ENCODE measurements at regions not wholly inside any gene's neighbourhood (a gene's known extent, or its start where the extent isn't known, plus 50 kb on each side); places are given as distances from the start of the nearest gene placed in this dataset.
"Not testable (repeated sequence)": the region's sequence is repeated elsewhere in the genome, so short reads cannot be mapped to it uniquely, and the experiment has no call there.

- no peak for DNase-seq
These were observed 161.0 kb upstream of the TUT7 start for GRCh38 chr9:86515221-86515620.

- DNase-seq = no peak
These were observed 159.2 kb upstream of the TUT7 start for GRCh38 chr9:86513429-86513828.

- no peak for DNase-seq
These were observed 158.7 kb upstream of the TUT7 start for GRCh38 chr9:86512929-86513328.

- DNase-seq = no peak
These were observed 157.6 kb upstream of the TUT7 start for GRCh38 chr9:86511614-86512360.

GRCh38 chr9:86508208-86508903 is 154.1 kb upstream of the TUT7 start:
- DNase-seq = no peak

- no peak for DNase-seq
These were observed 153.0 kb upstream of the TUT7 start for GRCh38 chr9:86507212-86507630.

GRCh38 chr9:86503942-86504341 is 149.7 kb upstream of the TUT7 start:
- DNase-seq = no peak

GRCh38 chr9:86503314-86503713 is 149.1 kb upstream of the TUT7 start:
- no peak for DNase-seq

- DNase-seq = no peak
These were observed 146.6 kb upstream of the TUT7 start for GRCh38 chr9:86500667-86501435.

GRCh38 chr9:86500031-86500430 is 145.8 kb upstream of the TUT7 start:
- DNase-seq = no peak

GRCh38 chr9:86494644-86495111 is 140.5 kb upstream of the TUT7 start:
- no peak for DNase-seq

- DNase-seq = no peak
These were observed 137.5 kb upstream of the TUT7 start for GRCh38 chr9:86491468-86492266.

- no peak for DNase-seq
These were observed 134.6 kb upstream of the TUT7 start for GRCh38 chr9:86488794-86489193.

GRCh38 chr9:86488345-86488744 is 134.1 kb upstream of the TUT7 start:
- DNase-seq = no peak

GRCh38 chr9:86487838-86488233 is 133.6 kb upstream of the TUT7 start:
- DNase-seq = no peak

- DNase-seq = peak; percentile 17
These were observed 133.0 kb upstream of the TUT7 start for GRCh38 chr9:86486891-86487837.

- DNase-seq = no peak
These were observed 131.1 kb upstream of the TUT7 start for GRCh38 chr9:86485359-86485758.

GRCh38 chr9:86483496-86483895 is 129.3 kb upstream of the TUT7 start:
- DNase-seq = no peak

GRCh38 chr9:86481466-86481865 is 127.3 kb upstream of the TUT7 start:
- no peak for DNase-seq

- DNase-seq = not testable (repeated sequence)
These were observed 121.0 kb upstream of the TUT7 start for GRCh38 chr9:86475255-86475654.

GRCh38 chr9:86471171-86471815 is 117.1 kb upstream of the TUT7 start:
- DNase-seq = no peak
